ENCODE measurements at regions not wholly inside any gene's neighbourhood (a gene's known extent, or its start where the extent isn't known, plus 50 kb on each side); places are given as distances from the start of the nearest gene placed in this dataset.
A peak's percentile ranks its signal among the peaks of the same experiment; 100 is the strongest.

GRCh38 chr12:114955414-114956014 is 271.5 kb upstream of the TBX3 start:
- no peak for TF ChIP-seq CTCF (IDR thresholded peaks at IDR 0.05; ENCODE audit: control extremely low read depth, extremely low read depth)
- H3K36me3 ChIP-seq (ENCODE audit: control insufficient read depth in 4 of 4, insufficient read depth in 4 of 4, low read length in 4 of 4) = no peaks in the 10 kb centered on the region
- 56 to 63% methylated on average over 2 of the region's 2 CpGs for WGBS, 2 donors
- H3K4me3 ChIP-seq = no peak overlapping the region
- peaks cover 0 to 13% (median 0%) of the 10 kb centered on the region in 5 donors for H3K4me1 ChIP-seq (ENCODE audit: control insufficient read depth in 5 of 5, insufficient read depth in 5 of 5, low read length in 5 of 5)
- no peak for ATAC-seq (ENCODE audit: insufficient read depth, low FRiP score)
- no peak overlapping the region for H3K27ac ChIP-seq (ENCODE audit: low read depth in 1 of 2, low read length in 1 of 2)
- DNase-seq = no peak
- no peak overlapping the region for H3K9ac ChIP-seq (ENCODE audit: insufficient read depth in 1 of 2, low read length in 2 of 2)
- H3K9me3 ChIP-seq (ENCODE audit: control insufficient read depth in 4 of 4, insufficient read depth in 3 of 4, low read length in 3 of 4) = no peaks in the 10 kb centered on the region
- no peaks in the 10 kb centered on the region for H3K27me3 ChIP-seq (ENCODE audit: control insufficient read depth in 3 of 3, insufficient read depth in 3 of 3, low read length in 2 of 3)

GRCh38 chr12:114954511-114955055 is 270.6 kb upstream of the TBX3 start:
- Histone ChIP-seq H3K4me1 (ENCODE audit: control insufficient read depth in 5 of 5, insufficient read depth in 5 of 5, low read length in 5 of 5) (peaks cover 0 to 13% (median 0%) of the 10 kb centered on the region in 5 donors), H3K9me3 (ENCODE audit: control insufficient read depth in 4 of 4, insufficient read depth in 3 of 4, low read length in 3 of 4) (no peaks in the 10 kb centered on the region), H3K36me3 (ENCODE audit: control insufficient read depth in 4 of 4, insufficient read depth in 4 of 4, low read length in 4 of 4) (no peaks in the 10 kb centered on the region), H3K9ac (ENCODE audit: insufficient read depth in 1 of 2, low read length in 2 of 2) (no peak overlapping the region), H3K27ac (ENCODE audit: low read depth in 1 of 2, low read length in 1 of 2) (peak overlapping the region in 1 of 2 donors; percentile 15), H3K4me3 (no peak overlapping the region), H3K27me3 (ENCODE audit: control insufficient read depth in 3 of 3, insufficient read depth in 3 of 3, low read length in 2 of 3) (no peaks in the 10 kb centered on the region)
- ATAC-seq (ENCODE audit: insufficient read depth, low FRiP score) = no peak
- 66% methylated on average over 6 of the region's 6 CpGs for WGBS, 2 donors
- no peak for TF ChIP-seq CTCF (IDR thresholded peaks at IDR 0.05; ENCODE audit: control extremely low read depth, extremely low read depth)
- DNase-seq = peak; percentile 37 to 89 (median 89)

- Histone ChIP-seq H3K9me3 (ENCODE audit: control insufficient read depth in 4 of 4, insufficient read depth in 3 of 4, low read length in 3 of 4) (no peaks in the 10 kb centered on the region), H3K4me3 (no peak overlapping the region), H3K36me3 (ENCODE audit: control insufficient read depth in 4 of 4, insufficient read depth in 4 of 4, low read length in 4 of 4) (no peaks in the 10 kb centered on the region), H3K27ac (ENCODE audit: low read depth in 1 of 2, low read length in 1 of 2) (peak overlapping the region in 1 of 2 donors; percentile 27), H3K27me3 (ENCODE audit: control insufficient read depth in 3 of 3, insufficient read depth in 3 of 3, low read length in 2 of 3) (no peaks in the 10 kb centered on the region), H3K4me1 (ENCODE audit: control insufficient read depth in 5 of 5, insufficient read depth in 5 of 5, low read length in 5 of 5) (peaks cover 0 to 13% (median 0%) of the 10 kb centered on the region in 5 donors), H3K9ac (ENCODE audit: insufficient read depth in 1 of 2, low read length in 2 of 2) (no peak overlapping the region)
- no peak for TF ChIP-seq CTCF (IDR thresholded peaks at IDR 0.05; ENCODE audit: control extremely low read depth, extremely low read depth)
- WGBS, 2 donors = 54 to 65% methylated on average over 18 of the region's 18 CpGs
- DNase-seq (peak; percentile 89 to 94 (median 93)), ATAC-seq (ENCODE audit: insufficient read depth, low FRiP score) (no peak)
Observed at GRCh38 chr12:114952573-114953271, 268.7 kb upstream of the TBX3 start.
